ENCODE measurements at regions not wholly inside any gene's neighbourhood (a gene's known extent, or its start where the extent isn't known, plus 50 kb on each side); places are given as distances from the start of the nearest gene placed in this dataset.

- no peaks in the 10 kb centered on the region for H3K9me3 ChIP-seq
- H3K27ac ChIP-seq, result no peak overlapping the region
- H3K27me3 ChIP-seq, result no peaks in the 10 kb centered on the region
- no peak for DNase-seq
- intact Hi-C loops (cut with DNase I), result no loop called here
- 82 to 85% methylated on average over 4 of the region's 4 CpGs for WGBS, 2 donors
- TF ChIP-seq POLR2A (IDR thresholded peaks at IDR 0.05), result no peak
- no peaks in the 10 kb centered on the region for H3K36me3 ChIP-seq
- H3K4me3 ChIP-seq, result no peak overlapping the region
- H3K4me1 ChIP-seq, result no peaks in the 10 kb centered on the region
Observed at GRCh38 chr21:18588001-18588662, 184.5 kb upstream of the TMPRSS15 start.

DNA sequence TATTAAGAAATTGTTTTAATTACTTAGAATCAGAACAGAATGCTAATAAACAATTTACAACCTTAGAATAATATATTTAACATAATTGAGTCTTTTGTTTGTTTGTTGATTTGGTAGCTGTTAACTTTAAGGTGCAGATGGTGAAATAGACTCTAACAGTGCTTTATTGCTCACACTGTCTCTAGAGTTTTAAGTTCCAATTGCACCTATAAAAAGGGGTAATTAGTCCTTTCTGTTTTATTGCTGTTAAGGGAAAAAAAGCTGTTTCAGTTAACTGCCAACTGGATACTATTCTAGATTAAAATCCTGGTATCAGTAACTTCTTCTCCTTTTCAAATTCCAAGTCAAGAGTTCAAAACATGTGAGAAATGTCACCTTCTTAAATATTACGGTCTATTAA is 197.6 kb upstream of the TMPRSS15 start:
- Histone ChIP-seq H3K27ac (no peak overlapping the region), H3K9me3 (no peaks in the 10 kb centered on the region), H3K4me3 (no peak overlapping the region), H3K36me3 (no peaks in the 10 kb centered on the region), H3K27me3 (no peaks in the 10 kb centered on the region), H3K4me1 (no peaks in the 10 kb centered on the region)
- 52 to 80% methylated on average over 1 of the region's 1 CpG for WGBS, 2 donors
- intact Hi-C loops (cut with DNase I), result no loop called here
- no peak for TF ChIP-seq EP300 (IDR thresholded peaks at IDR 0.05)
- no peak for TF ChIP-seq POLR2AphosphoS5 (IDR thresholded peaks at IDR 0.05)
- TF ChIP-seq CTCF (IDR thresholded peaks at IDR 0.05), result no peak
- no peak for TF ChIP-seq POLR2A (IDR thresholded peaks at IDR 0.05)
- DNase-seq, result no peak

GRCh38 chr21:18602711-18603110 is 199.1 kb upstream of the TMPRSS15 start:
- 74 to 85% methylated on average over 3 of the region's 3 CpGs for WGBS, 2 donors
- Histone ChIP-seq H3K27ac (no peak overlapping the region), H3K36me3 (no peaks in the 10 kb centered on the region)

GRCh38 chr21:18603261-18603660 is 199.7 kb upstream of the TMPRSS15 start:
- no peak for TF ChIP-seq POLR2AphosphoS5 (IDR thresholded peaks at IDR 0.05)
- no peak for TF ChIP-seq EP300 (IDR thresholded peaks at IDR 0.05)
- TF ChIP-seq CTCF (IDR thresholded peaks at IDR 0.05), result no peak
- no peak for TF ChIP-seq POLR2A (IDR thresholded peaks at IDR 0.05)
- Histone ChIP-seq H3K4me1 (no peaks in the 10 kb centered on the region), H3K27ac (no peak overlapping the region), H3K4me3 (no peak overlapping the region), H3K36me3 (no peaks in the 10 kb centered on the region), H3K9me3 (no peaks in the 10 kb centered on the region), H3K27me3 (no peaks in the 10 kb centered on the region)
- intact Hi-C loops (cut with DNase I), result no loop called here
- 13 to 44% methylated on average over 2 of the region's 2 CpGs for WGBS, 2 donors
- no peak for DNase-seq

More at GRCh38 chr21:18602711-18603110, 199.1 kb upstream of the TMPRSS15 start:
- Histone ChIP-seq H3K27me3 (no peaks in the 10 kb centered on the region), H3K4me1 (no peaks in the 10 kb centered on the region), H3K4me3 (no peak overlapping the region), H3K9me3 (no peaks in the 10 kb centered on the region)
- intact Hi-C loops (cut with DNase I), result no loop called here
- DNase-seq, result no peak
- TF ChIP-seq EP300 (IDR thresholded peaks at IDR 0.05), result no peak
- TF ChIP-seq POLR2A (IDR thresholded peaks at IDR 0.05), result no peak
- TF ChIP-seq POLR2AphosphoS5 (IDR thresholded peaks at IDR 0.05), result no peak
- no peak for TF ChIP-seq CTCF (IDR thresholded peaks at IDR 0.05)

- TF ChIP-seq CTCF (IDR thresholded peaks at IDR 0.05) (no peak), POLR2AphosphoS5 (IDR thresholded peaks at IDR 0.05) (no peak), POLR2A (IDR thresholded peaks at IDR 0.05) (no peak)
- WGBS, 2 donors, result 28 to 61% methylated on average over 3 of the region's 3 CpGs
- H3K4me3 ChIP-seq, result no peak overlapping the region
- no peaks in the 10 kb centered on the region for H3K27me3 ChIP-seq
- intact Hi-C loops (cut with DNase I), result no loop called here
- no peaks in the 10 kb centered on the region for H3K9me3 ChIP-seq
- no peak for DNase-seq
- no peaks in the 10 kb centered on the region for H3K4me1 ChIP-seq
- no peaks in the 10 kb centered on the region for H3K36me3 ChIP-seq
- no peak overlapping the region for H3K27ac ChIP-seq
Observed at GRCh38 chr21:18603980-18604379, 200.4 kb upstream of the TMPRSS15 start.
